B cell (primary cell): ENCODE measurements at regions not wholly inside any gene's neighbourhood (a gene's known extent, or its start where the extent isn't known, plus 50 kb on each side); places are given as distances from the start of the nearest gene placed in this dataset.

Experiments used
- ATAC-seq: fragments of 200-7000 bp; cut with Tn5 transposase; one replicate; pipeline ENCODE4 v1.10.0; 2021; ENCODE audit warnings: low read depth, mild to moderate bottlenecking, moderate number of reproducible peaks, moderate library complexity
- CTCF ChIA-PET: fragments of 350-600 bp; sonication (Branson Sonifier 250); formaldehyde crosslinking; loops from one replicate; lab custom pipeline; 2021; ENCODE audit warnings: antibody characterized with exemption, inconsistent platforms; lab: Charles Lee
- POLR2A ChIA-PET: fragments of 350-600 bp; sonication (Branson Sonifier 250); formaldehyde crosslinking; loops from one replicate; lab custom pipeline; 2021; ENCODE audit warnings: antibody characterized with exemption; lab: Charles Lee
- DNase-seq: peaks from one replicate; pipeline ENCODE4 v3.0.0; 2013
- H2AFZ ChIP-seq: 2 replicates; pipeline ENCODE4 v1.6.1; 2012; ENCODE audit warnings: mild to moderate bottlenecking, low read depth, low read length; ENCODE audit not compliant: insufficient read depth, poor library complexity, severe bottlenecking
- H3K27ac ChIP-seq, 2 donors: 1 replicate in 1 of 2; 2 replicates in 1 of 2; pipeline ENCODE4 v1.5.1; 2012 to 2013; ENCODE audit warnings: low read length in 2 of 2, mild to moderate bottlenecking in 2 of 2, moderate library complexity in 1 of 2
- H3K27me3 ChIP-seq, 4 experiments: fragments of 200-600 bp in 1 of 4; sonication (generic) in 1 of 4; replicated peaks in 1 of 4; 1 replicate in 2 of 4; 2 replicates in 2 of 4; pipeline versions ENCODE4 v1.6.1 to v1.7.0; 2013 to 2016; ENCODE audit warnings: low read length in 3 of 4, mild to moderate bottlenecking in 2 of 4, mixed read lengths in 1 of 4, moderate library complexity in 1 of 4; ENCODE audit not compliant: insufficient read depth in 4 of 4, control insufficient read depth in 3 of 4; ENCODE audit errors: control extremely low read depth in 1 of 4
- H3K36me3 ChIP-seq, 2 experiments: replicated peaks in 1 of 2; 1 replicate in 1 of 2; 2 replicates in 1 of 2; pipeline versions ENCODE4 v1.6.1 to v1.7.1; 2013; ENCODE audit warnings: low read length in 1 of 2; ENCODE audit not compliant: insufficient read depth in 2 of 2, control insufficient read depth in 1 of 2; ENCODE audit errors: control extremely low read depth in 1 of 2, extremely low read depth in 1 of 2
- H3K4me1 ChIP-seq, 2 donors: fragments of 200-600 bp in 1 of 2; sonication (generic) in 1 of 2; 1 replicate in 1 of 2; 2 replicates in 1 of 2; pipeline versions ENCODE4 v1.5.1 to v1.6.1; 2013 to 2017; ENCODE audit warnings: low read length in 2 of 2; ENCODE audit not compliant: control insufficient read depth in 2 of 2, insufficient read depth in 2 of 2
- H3K4me2 ChIP-seq: replicated peaks from 2 replicates; pipeline ENCODE3; 2012; ENCODE audit warnings: mild to moderate bottlenecking, low read depth, low read length; ENCODE audit not compliant: poor library complexity, severe bottlenecking
- H3K4me3 ChIP-seq, 5 experiments: fragments of 200-600 bp in 1 of 5; sonication (generic) in 1 of 5; 1 replicate in 3 of 5; 2 replicates in 2 of 5; pipeline versions ENCODE4 v1.5.1 to v1.7.0; 2011 to 2016; ENCODE audit warnings: low read length in 4 of 5, mild to moderate bottlenecking in 4 of 5, low read depth in 2 of 5, control low read depth in 1 of 5, moderate library complexity in 1 of 5; ENCODE audit not compliant: insufficient read depth in 1 of 5; ENCODE audit errors: control extremely low read depth in 1 of 5, extremely low read depth in 1 of 5
- H3K79me2 ChIP-seq: fragments of 200-600 bp; sonication (generic); one replicate; pipeline ENCODE4 v1.6.0; 2016; ENCODE audit warnings: low read length; ENCODE audit not compliant: control insufficient read depth, insufficient read depth
- H3K9ac ChIP-seq: fragments of 200-600 bp; sonication (generic); 2 replicates; pipeline ENCODE4 v1.6.1; 2017; ENCODE audit warnings: mild to moderate bottlenecking, low read length, moderate library complexity
- H3K9me3 ChIP-seq, 3 donors: one replicate each; pipeline versions ENCODE4 v1.6.1 to v1.7.1; 2013; ENCODE audit warnings: low read length in 2 of 3; ENCODE audit not compliant: control insufficient read depth in 2 of 3, insufficient read depth in 1 of 3; ENCODE audit errors: control extremely low read depth in 1 of 3
- H4K20me1 ChIP-seq: 2 replicates; pipeline ENCODE4 v1.6.0; 2012; ENCODE audit warnings: mild to moderate bottlenecking, low read length; ENCODE audit not compliant: insufficient read depth, control insufficient read depth, poor library complexity, severe bottlenecking
- H3K27ac Mint-ChIP-seq: one replicate; pipeline ENCODE4 v1.8.0; 2021; ENCODE audit warnings: mixed read lengths
- H3K27me3 Mint-ChIP-seq: one replicate; pipeline ENCODE4 v1.8.0; 2021; ENCODE audit warnings: mixed read lengths
- H3K4me1 Mint-ChIP-seq: one replicate; pipeline ENCODE4 v1.8.0; 2021; ENCODE audit warnings: mixed read lengths
- H3K4me3 Mint-ChIP-seq: one replicate; pipeline ENCODE4 v1.8.0; 2021; ENCODE audit warnings: mixed read lengths
- H3K9me3 Mint-ChIP-seq: one replicate; pipeline ENCODE4 v1.8.0; 2022; ENCODE audit warnings: mixed read lengths; ENCODE audit not compliant: insufficient read depth
- CTCF ChIP-seq: fragments of 200-600 bp; IDR thresholded peaks from one replicate; pipeline ENCODE4 v1.8.0; 2022; ENCODE audit warnings: antibody characterized with exemption, mild to moderate bottlenecking
- EZH2 ChIP-seq: IDR thresholded peaks from 2 replicates; pipeline ENCODE4 v1.6.1; 2012; ENCODE audit warnings: borderline replicate concordance, low read depth, mild to moderate bottlenecking, moderate library complexity, low read length; ENCODE audit not compliant: insufficient read depth, poor library complexity, severe bottlenecking
- WGBS: methylation state at CpG from one replicate; pipeline ENCODE4 v1.1.5; 2013; ENCODE audit warnings: missing lambda C conversion rate; ENCODE audit not compliant: insufficient coverage; 5-methylcytosine and 5-hydroxymethylcytosine counted together
- intact Hi-C: fragments of 100-400 bp; cut with micrococcal nuclease; formaldehyde crosslinking; loops from one replicate; pipeline ENCODE4 v1.10.0; 2022

DNA sequence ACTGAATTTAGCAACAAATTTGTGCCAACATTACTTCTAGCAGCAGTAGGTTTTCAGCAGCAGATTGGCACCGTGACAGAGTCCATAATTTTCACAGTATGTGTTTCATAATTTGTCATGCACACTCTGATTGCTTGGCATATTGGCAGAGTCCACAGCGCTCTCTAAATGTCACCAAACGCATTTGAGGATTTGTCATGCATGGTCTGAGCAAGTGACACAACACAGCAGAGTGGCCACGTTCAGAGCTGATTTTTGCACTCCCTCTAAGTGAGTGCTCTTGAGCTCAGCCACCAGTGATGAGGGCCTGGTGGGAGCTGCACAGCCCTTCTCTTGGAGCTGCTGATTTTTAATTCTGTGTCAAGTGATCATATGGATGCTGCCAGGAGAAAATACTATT, 1270.8 kb downstream of the ROBO1 start:
- H3K4me3 Mint-ChIP-seq = no peak overlapping the region
- ATAC-seq = no peak
- no peak overlapping the region for H3K4me3 ChIP-seq
- no peak overlapping the region for H3K4me2 ChIP-seq
- H3K27me3 ChIP-seq = no peaks in the 10 kb centered on the region
- H3K27ac ChIP-seq = no peak overlapping the region
- H2AFZ ChIP-seq = no peak overlapping the region
- H3K36me3 ChIP-seq = no peaks in the 10 kb centered on the region
- no peak for TF ChIP-seq CTCF
- TF ChIP-seq EZH2 = no peak
- no peaks in the 10 kb centered on the region for H3K27me3 Mint-ChIP-seq
- H3K9me3 ChIP-seq = peaks cover 0 to 3% (median 0%) of the 10 kb centered on the region in 3 donors
- no peaks in the 10 kb centered on the region for H3K4me1 ChIP-seq
- POLR2A ChIA-PET = no interaction called here
- H3K79me2 ChIP-seq = no peaks in the 10 kb centered on the region
- H3K9ac ChIP-seq = no peak overlapping the region
- peaks cover 2% of the 10 kb centered on the region for H3K9me3 Mint-ChIP-seq
- CTCF ChIA-PET = no interaction called here
- H3K4me1 Mint-ChIP-seq = no peaks in the 10 kb centered on the region
- intact Hi-C loops = no loop called here
- no peaks in the 10 kb centered on the region for H4K20me1 ChIP-seq
- no peak overlapping the region for H3K27ac Mint-ChIP-seq
- DNase-seq = no peak
- WGBS = 85% methylated on average over 4 of the region's 4 CpGs

DNA sequence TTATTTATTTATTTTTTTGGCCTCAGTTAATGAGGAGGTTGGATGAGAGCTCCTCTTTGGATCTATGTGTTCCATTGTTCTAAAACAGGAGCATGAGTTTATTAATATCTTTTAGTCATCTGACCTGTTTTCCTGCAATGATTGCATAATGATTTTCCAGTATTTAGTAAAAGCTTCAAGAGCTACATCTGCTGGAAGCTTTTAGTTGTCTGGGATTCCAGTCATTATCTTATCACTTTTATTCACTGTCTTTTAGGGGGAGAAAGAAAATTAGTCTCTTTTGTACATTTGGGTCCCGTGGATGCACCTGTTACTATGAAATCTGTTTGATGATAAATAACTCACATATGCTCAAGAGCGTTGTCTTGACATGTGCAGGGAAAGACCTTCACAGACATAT, 1270.0 kb downstream of the ROBO1 start:
- no peak overlapping the region for H3K4me3 Mint-ChIP-seq
- H3K79me2 ChIP-seq = no peaks in the 10 kb centered on the region
- WGBS = no CpG with 5 or more reads among the region's 2 CpGs
- H3K27ac Mint-ChIP-seq = no peak overlapping the region
- ATAC-seq (no peak), DNase-seq (no peak)
- no peaks in the 10 kb centered on the region for H3K4me1 Mint-ChIP-seq
- H3K4me1 ChIP-seq = no peaks in the 10 kb centered on the region
- ChIA-PET POLR2A (no interaction called here), CTCF (no interaction called here)
- H3K4me3 ChIP-seq = no peak overlapping the region
- no peak overlapping the region for H3K27ac ChIP-seq
- H2AFZ ChIP-seq = no peak overlapping the region
- no peaks in the 10 kb centered on the region for H3K27me3 Mint-ChIP-seq
- TF ChIP-seq EZH2 = no peak
- no peak for TF ChIP-seq CTCF
- H4K20me1 ChIP-seq = no peaks in the 10 kb centered on the region
- H3K9me3 ChIP-seq = peaks cover 0 to 3% (median 0%) of the 10 kb centered on the region in 3 donors
- no peak overlapping the region for H3K4me2 ChIP-seq
- no peak overlapping the region for H3K9ac ChIP-seq
- intact Hi-C loops = no loop called here
- H3K27me3 ChIP-seq = no peaks in the 10 kb centered on the region
- H3K9me3 Mint-ChIP-seq = peaks cover 3% of the 10 kb centered on the region
- no peaks in the 10 kb centered on the region for H3K36me3 ChIP-seq
